Skeletal muscle tissue (tissue), 3 donors: ENCODE measurements at regions not wholly inside any gene's neighbourhood (a gene's known extent, or its start where the extent isn't known, plus 50 kb on each side); places are given as distances from the start of the nearest gene placed in this dataset.

Source experiments
- H3K27ac ChIP-seq: one replicate; pipeline ENCODE4 v1.7.0; 2013; ENCODE audit warnings: mild to moderate bottlenecking, low read depth, low read length, inconsistent platforms
- H3K27me3 ChIP-seq, 3 donors: one replicate each; pipeline ENCODE4 v1.7.0; 2013; ENCODE audit warnings: low read length in 3 of 3; ENCODE audit not compliant: control insufficient read depth in 3 of 3, insufficient read depth in 3 of 3
- H3K36me3 ChIP-seq, 3 donors: one replicate each; pipeline ENCODE4 v1.7.0; 2013; ENCODE audit warnings: low read length in 3 of 3; ENCODE audit not compliant: control insufficient read depth in 3 of 3, insufficient read depth in 3 of 3
- H3K4me1 ChIP-seq, 3 donors: one replicate each; pipeline ENCODE4 v1.7.0; 2013; ENCODE audit warnings: low read length in 3 of 3, mild to moderate bottlenecking in 3 of 3; ENCODE audit not compliant: control insufficient read depth in 3 of 3, insufficient read depth in 3 of 3
- H3K4me3 ChIP-seq, 3 donors: one replicate each; pipeline ENCODE4 v1.7.0; 2013; ENCODE audit warnings: low read length in 3 of 3
- H3K9ac ChIP-seq, 3 donors: one replicate each; pipeline ENCODE4 v1.7.0; 2013; ENCODE audit warnings: low read length in 3 of 3, mild to moderate bottlenecking in 3 of 3, moderate library complexity in 2 of 3, low read depth in 1 of 3
- H3K9me3 ChIP-seq, 3 donors: one replicate each; pipeline ENCODE4 v1.7.0; 2013; ENCODE audit warnings: low read length in 3 of 3; ENCODE audit not compliant: control insufficient read depth in 3 of 3
- donor health status: Osteomylitis.

GRCh38 chr22:48950151-48950915, 877.3 kb downstream of the BRD1 start:
- Histone ChIP-seq H3K9me3 (peaks cover 0 to 3% (median 0%) of the 10 kb centered on the region in 3 donors), H3K4me3 (no peak overlapping the region), H3K27ac (no peak overlapping the region), H3K9ac (no peak overlapping the region), H3K36me3 (no peaks in the 10 kb centered on the region), H3K4me1 (no peaks in the 10 kb centered on the region), H3K27me3 (peaks cover 3 to 46% (median 11%) of the 10 kb centered on the region in 3 donors)

GRCh38 chr22:48949375-48950149, 878.1 kb downstream of the BRD1 start:
- Histone ChIP-seq H3K27ac (no peak overlapping the region), H3K27me3 (peaks cover 3 to 46% (median 11%) of the 10 kb centered on the region in 3 donors), H3K4me1 (no peaks in the 10 kb centered on the region), H3K9ac (no peak overlapping the region), H3K9me3 (peaks cover 0 to 3% (median 0%) of the 10 kb centered on the region in 3 donors), H3K36me3 (no peaks in the 10 kb centered on the region), H3K4me3 (no peak overlapping the region)

GRCh38 chr22:48948575-48949170, 879.0 kb downstream of the BRD1 start:
- H3K9ac ChIP-seq = no peak overlapping the region
- H3K4me1 ChIP-seq = no peaks in the 10 kb centered on the region
- H3K36me3 ChIP-seq = no peaks in the 10 kb centered on the region
- peaks cover 3 to 44% (median 11%) of the 10 kb centered on the region in 3 donors for H3K27me3 ChIP-seq
- no peak overlapping the region for H3K27ac ChIP-seq
- no peak overlapping the region for H3K4me3 ChIP-seq
- peaks cover 0 to 4% (median 0%) of the 10 kb centered on the region in 3 donors for H3K9me3 ChIP-seq

GRCh38 chr22:48947636-48948035, 880.0 kb downstream of the BRD1 start:
- no peak overlapping the region for H3K9ac ChIP-seq
- H3K4me1 ChIP-seq = no peaks in the 10 kb centered on the region
- no peak overlapping the region for H3K27ac ChIP-seq
- H3K9me3 ChIP-seq = peaks cover 0 to 5% (median 0%) of the 10 kb centered on the region in 3 donors
- H3K4me3 ChIP-seq = no peak overlapping the region
- H3K36me3 ChIP-seq = no peaks in the 10 kb centered on the region
- H3K27me3 ChIP-seq = peaks cover 2 to 39% (median 11%) of the 10 kb centered on the region in 3 donors

GRCh38 chr22:48945621-48946458, 881.8 kb downstream of the BRD1 start:
- H3K9me3 ChIP-seq = peaks cover 0 to 2% (median 0%) of the 10 kb centered on the region in 3 donors
- H3K27me3 ChIP-seq = peaks cover 2 to 32% (median 13%) of the 10 kb centered on the region in 3 donors
- H3K27ac ChIP-seq = no peak overlapping the region
- no peaks in the 10 kb centered on the region for H3K36me3 ChIP-seq
- no peak overlapping the region for H3K4me3 ChIP-seq
- H3K9ac ChIP-seq = no peak overlapping the region
- no peaks in the 10 kb centered on the region for H3K4me1 ChIP-seq

- Histone ChIP-seq H3K36me3 (no peaks in the 10 kb centered on the region), H3K4me3 (no peak overlapping the region), H3K27me3 (peaks cover 2 to 33% (median 13%) of the 10 kb centered on the region in 3 donors), H3K9ac (no peak overlapping the region), H3K4me1 (no peaks in the 10 kb centered on the region), H3K9me3 (peaks cover 0 to 2% (median 0%) of the 10 kb centered on the region in 3 donors), H3K27ac (no peak overlapping the region)
Measured at GRCh38 chr22:48944751-48945620, 882.7 kb downstream of the BRD1 start.

GRCh38 chr22:48944433-48944750, 883.3 kb downstream of the BRD1 start:
- Histone ChIP-seq H3K27ac (no peak overlapping the region), H3K36me3 (no peaks in the 10 kb centered on the region), H3K4me3 (no peak overlapping the region), H3K4me1 (no peaks in the 10 kb centered on the region), H3K9me3 (peaks cover 0 to 2% (median 0%) of the 10 kb centered on the region in 3 donors), H3K27me3 (peaks cover 2 to 30% (median 13%) of the 10 kb centered on the region in 3 donors), H3K9ac (no peak overlapping the region)

- peaks cover 2 to 28% (median 13%) of the 10 kb centered on the region in 3 donors for H3K27me3 ChIP-seq
- H3K36me3 ChIP-seq = no peaks in the 10 kb centered on the region
- no peak overlapping the region for H3K9ac ChIP-seq
- no peak overlapping the region for H3K4me3 ChIP-seq
- no peak overlapping the region for H3K27ac ChIP-seq
- peaks cover 0 to 2% (median 0%) of the 10 kb centered on the region in 3 donors for H3K9me3 ChIP-seq
- no peaks in the 10 kb centered on the region for H3K4me1 ChIP-seq
Measured at GRCh38 chr22:48943567-48944432, 883.9 kb downstream of the BRD1 start.
